Neural progenitor cell (in vitro differentiated cells): ENCODE measurements at regions not wholly inside any gene's neighbourhood (a gene's known extent, or its start where the extent isn't known, plus 50 kb on each side); places are given as distances from the start of the nearest gene placed in this dataset.

ENCODE experiments used
- DNase-seq: peaks from one replicate; pipeline ENCODE4 v3.0.0-alpha.2; 2016; ENCODE audit warnings: low spot score
- H2AFZ ChIP-seq: fragments of 200-600 bp; sonication (generic); replicated peaks from 2 replicates; pipeline ENCODE4 v1.6.1; 2016; ENCODE audit warnings: antibody characterized with exemption
- H3F3A ChIP-seq: fragments of 200-600 bp; sonication (generic); 2 replicates; pipeline ENCODE4 v1.6.1; 2016; ENCODE audit warnings: antibody characterized with exemption, low read depth
- H3K27ac ChIP-seq: fragments of 200-600 bp; sonication (generic); 2 replicates; pipeline ENCODE4 v1.5.1; 2016; ENCODE audit warnings: mild to moderate bottlenecking
- H3K27me3 ChIP-seq: fragments of 200-600 bp; sonication (generic); 2 replicates; pipeline ENCODE4 v1.6.1; 2016; ENCODE audit warnings: mild to moderate bottlenecking, moderate library complexity
- H3K36me3 ChIP-seq: fragments of 200-600 bp; sonication (generic); 2 replicates; pipeline ENCODE4 v1.5.1; 2016
- H3K4me1 ChIP-seq: fragments of 200-600 bp; sonication (generic); 2 replicates; pipeline ENCODE4 v1.6.1; 2016; ENCODE audit warnings: mixed run types
- H3K4me2 ChIP-seq: fragments of 200-600 bp; sonication (generic); 2 replicates; pipeline ENCODE4 v1.6.1; 2016
- H3K4me3 ChIP-seq: fragments of 200-600 bp; sonication (generic); 2 replicates; pipeline ENCODE4 v1.5.1; 2016
- H3K79me2 ChIP-seq: fragments of 200-600 bp; sonication (generic); 2 replicates; pipeline ENCODE4 v1.6.1; 2016; ENCODE audit warnings: low read depth
- H3K9ac ChIP-seq: fragments of 200-600 bp; sonication (generic); 2 replicates; pipeline ENCODE4 v1.6.1; 2016
- H3K9me3 ChIP-seq: fragments of 200-600 bp; sonication (generic); 2 replicates; pipeline ENCODE4 v1.5.1; 2016; ENCODE audit warnings: low read depth
- H4K20me1 ChIP-seq: fragments of 200-600 bp; sonication (generic); 2 replicates; pipeline ENCODE4 v1.6.1; 2016; ENCODE audit warnings: low read depth
- H3K27ac Mint-ChIP-seq: 3 replicates; pipeline ENCODE4 v1.8.0; 2021; ENCODE audit warnings: mixed read lengths
- H3K27me3 Mint-ChIP-seq: 2 replicates; pipeline ENCODE4 v1.8.0; 2022; ENCODE audit warnings: low read depth, mild to moderate bottlenecking, inconsistent platforms, moderate library complexity, mixed read lengths; ENCODE audit not compliant: insufficient read depth
- H3K36me3 Mint-ChIP-seq: 3 replicates; pipeline ENCODE4 v1.8.0; 2021; ENCODE audit warnings: mixed read lengths
- H3K4me1 Mint-ChIP-seq: 3 replicates; pipeline ENCODE4 v1.8.0; 2021; ENCODE audit warnings: mixed read lengths
- H3K4me3 Mint-ChIP-seq: 3 replicates; pipeline ENCODE4 v1.8.0; 2021; ENCODE audit warnings: mild to moderate bottlenecking, moderate library complexity, mixed read lengths
- H3K9me3 Mint-ChIP-seq: 3 replicates; pipeline ENCODE4 v1.8.0; 2020; ENCODE audit warnings: mixed read lengths
- CTCF ChIP-seq: fragments of 200-600 bp; sonication (generic); IDR thresholded peaks from 2 replicates; pipeline ENCODE4 v1.5.1; 2017; ENCODE audit warnings: antibody characterized with exemption, mild to moderate bottlenecking
- EZH2 ChIP-seq: fragments of 200-600 bp; sonication (generic); IDR thresholded peaks from 2 replicates; pipeline ENCODE4 v1.6.1; 2017; ENCODE audit warnings: antibody characterized with exemption, mild to moderate bottlenecking, moderate library complexity
- EZH2phosphoT487 ChIP-seq: fragments of 200-600 bp; sonication (generic); IDR thresholded peaks from 2 replicates; pipeline ENCODE4 v1.6.1; 2017; ENCODE audit warnings: antibody characterized with exemption

GRCh38 chr6:14732226-14732843 lies 513.5 kb upstream of the JARID2 start:
- Histone ChIP-seq H3K4me1 (peaks cover 14% of the 10 kb centered on the region), H3F3A (peaks cover 9% of the 10 kb centered on the region), H3K4me2 (no peak overlapping the region), H4K20me1 (no peaks in the 10 kb centered on the region), H3K79me2 (no peaks in the 10 kb centered on the region), H3K9me3 (no peaks in the 10 kb centered on the region), H3K9ac (no peak overlapping the region), H3K27me3 (peaks cover 3% of the 10 kb centered on the region), H3K4me3 (no peak overlapping the region), H2AFZ (no peak overlapping the region), H3K36me3 (no peaks in the 10 kb centered on the region), H3K27ac (no peak overlapping the region)
- H3K27me3 Mint-ChIP-seq = peaks cover 33% of the 10 kb centered on the region
- H3K4me1 Mint-ChIP-seq = peaks cover 48% of the 10 kb centered on the region
- no peak overlapping the region for H3K27ac Mint-ChIP-seq
- DNase-seq = no peak
- no peak for TF ChIP-seq CTCF
- TF ChIP-seq EZH2phosphoT487 = no peak
- no peak for TF ChIP-seq EZH2
- peaks cover 4% of the 10 kb centered on the region for H3K9me3 Mint-ChIP-seq
- H3K4me3 Mint-ChIP-seq = no peak overlapping the region
- H3K36me3 Mint-ChIP-seq = peaks cover 2% of the 10 kb centered on the region

GRCh38 chr6:14732844-14733757 lies 512.8 kb upstream of the JARID2 start:
- Mint-ChIP-seq H3K36me3 (no peaks in the 10 kb centered on the region), H3K4me1 (peaks cover 43% of the 10 kb centered on the region), H3K9me3 (peaks cover 4% of the 10 kb centered on the region), H3K27ac (no peak overlapping the region), H3K4me3 (no peak overlapping the region), H3K27me3 (peaks cover 28% of the 10 kb centered on the region)
- Histone ChIP-seq H3K79me2 (no peaks in the 10 kb centered on the region), H3K4me1 (peaks cover 14% of the 10 kb centered on the region), H3K9me3 (no peaks in the 10 kb centered on the region), H4K20me1 (no peaks in the 10 kb centered on the region), H3K27ac (no peak overlapping the region), H3K36me3 (no peaks in the 10 kb centered on the region), H3K4me2 (no peak overlapping the region), H2AFZ (no peak overlapping the region), H3K9ac (no peak overlapping the region), H3K27me3 (peaks cover 3% of the 10 kb centered on the region), H3K4me3 (no peak overlapping the region), H3F3A (peaks cover 9% of the 10 kb centered on the region)
- no peak for TF ChIP-seq EZH2
- TF ChIP-seq EZH2phosphoT487 = no peak
- no peak for TF ChIP-seq CTCF
- DNase-seq = no peak

GRCh38 chr6:14734052-14734415 lies 511.8 kb upstream of the JARID2 start:
- Histone ChIP-seq H3K36me3 (no peaks in the 10 kb centered on the region), H2AFZ (no peak overlapping the region), H3K4me3 (no peak overlapping the region), H3K27ac (no peak overlapping the region), H3K79me2 (no peaks in the 10 kb centered on the region), H3K9me3 (no peaks in the 10 kb centered on the region), H4K20me1 (no peaks in the 10 kb centered on the region), H3K4me2 (no peak overlapping the region), H3K9ac (no peak overlapping the region), H3F3A (peaks cover 6% of the 10 kb centered on the region), H3K4me1 (peaks cover 10% of the 10 kb centered on the region), H3K27me3 (peaks cover 3% of the 10 kb centered on the region)
- peaks cover 36% of the 10 kb centered on the region for H3K4me1 Mint-ChIP-seq
- no peak overlapping the region for H3K4me3 Mint-ChIP-seq
- peaks cover 4% of the 10 kb centered on the region for H3K9me3 Mint-ChIP-seq
- H3K27me3 Mint-ChIP-seq = peaks cover 26% of the 10 kb centered on the region
- H3K27ac Mint-ChIP-seq = no peak overlapping the region
- TF ChIP-seq EZH2 = no peak
- TF ChIP-seq CTCF = no peak
- no peak for TF ChIP-seq EZH2phosphoT487
- no peaks in the 10 kb centered on the region for H3K36me3 Mint-ChIP-seq
- no peak for DNase-seq
